ENCODE measurements at regions not wholly inside any gene's neighbourhood (a gene's known extent, or its start where the extent isn't known, plus 50 kb on each side); places are given as distances from the start of the nearest gene placed in this dataset.

DNA sequence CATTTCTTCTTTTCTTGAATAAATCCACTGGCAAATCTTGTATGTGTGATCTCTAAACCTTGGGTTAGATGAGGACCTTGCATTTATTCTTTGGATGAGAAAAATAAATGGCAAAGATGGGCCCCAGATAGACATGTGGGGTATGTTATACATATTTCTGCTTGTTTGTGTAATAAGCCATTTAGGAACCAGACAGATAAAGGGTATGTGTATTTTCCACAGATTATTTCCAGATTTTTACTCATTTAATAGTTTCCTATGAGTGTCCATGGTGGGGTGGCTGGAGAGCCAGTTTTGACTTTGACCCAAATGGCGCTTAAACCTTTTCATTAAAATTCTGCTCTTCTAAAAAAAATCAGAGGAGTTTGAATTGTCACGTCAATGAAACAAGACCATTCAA lies 102.8 kb downstream of the MYCN start:
- TF ChIP-seq, protein P1, sequence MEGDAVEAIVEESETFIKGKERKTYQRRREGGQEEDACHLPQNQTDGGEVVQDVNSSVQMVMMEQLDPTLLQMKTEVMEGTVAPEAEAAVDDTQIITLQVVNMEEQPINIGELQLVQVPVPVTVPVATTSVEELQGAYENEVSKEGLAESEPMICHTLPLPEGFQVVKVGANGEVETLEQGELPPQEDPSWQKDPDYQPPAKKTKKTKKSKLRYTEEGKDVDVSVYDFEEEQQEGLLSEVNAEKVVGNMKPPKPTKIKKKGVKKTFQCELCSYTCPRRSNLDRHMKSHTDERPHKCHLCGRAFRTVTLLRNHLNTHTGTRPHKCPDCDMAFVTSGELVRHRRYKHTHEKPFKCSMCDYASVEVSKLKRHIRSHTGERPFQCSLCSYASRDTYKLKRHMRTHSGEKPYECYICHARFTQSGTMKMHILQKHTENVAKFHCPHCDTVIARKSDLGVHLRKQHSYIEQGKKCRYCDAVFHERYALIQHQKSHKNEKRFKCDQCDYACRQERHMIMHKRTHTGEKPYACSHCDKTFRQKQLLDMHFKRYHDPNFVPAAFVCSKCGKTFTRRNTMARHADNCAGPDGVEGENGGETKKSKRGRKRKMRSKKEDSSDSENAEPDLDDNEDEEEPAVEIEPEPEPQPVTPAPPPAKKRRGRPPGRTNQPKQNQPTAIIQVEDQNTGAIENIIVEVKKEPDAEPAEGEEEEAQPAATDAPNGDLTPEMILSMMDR (IDR thresholded peaks at IDR 0.05) = no peak
- TF ChIP-seq POLR2A (IDR thresholded peaks at IDR 0.05) (no peak), POLR2AphosphoS5 (IDR thresholded peaks at IDR 0.05) (no peak)
